ENCODE measurements at regions not wholly inside any gene's neighbourhood (a gene's known extent, or its start where the extent isn't known, plus 50 kb on each side); places are given as distances from the start of the nearest gene placed in this dataset.

DNA sequence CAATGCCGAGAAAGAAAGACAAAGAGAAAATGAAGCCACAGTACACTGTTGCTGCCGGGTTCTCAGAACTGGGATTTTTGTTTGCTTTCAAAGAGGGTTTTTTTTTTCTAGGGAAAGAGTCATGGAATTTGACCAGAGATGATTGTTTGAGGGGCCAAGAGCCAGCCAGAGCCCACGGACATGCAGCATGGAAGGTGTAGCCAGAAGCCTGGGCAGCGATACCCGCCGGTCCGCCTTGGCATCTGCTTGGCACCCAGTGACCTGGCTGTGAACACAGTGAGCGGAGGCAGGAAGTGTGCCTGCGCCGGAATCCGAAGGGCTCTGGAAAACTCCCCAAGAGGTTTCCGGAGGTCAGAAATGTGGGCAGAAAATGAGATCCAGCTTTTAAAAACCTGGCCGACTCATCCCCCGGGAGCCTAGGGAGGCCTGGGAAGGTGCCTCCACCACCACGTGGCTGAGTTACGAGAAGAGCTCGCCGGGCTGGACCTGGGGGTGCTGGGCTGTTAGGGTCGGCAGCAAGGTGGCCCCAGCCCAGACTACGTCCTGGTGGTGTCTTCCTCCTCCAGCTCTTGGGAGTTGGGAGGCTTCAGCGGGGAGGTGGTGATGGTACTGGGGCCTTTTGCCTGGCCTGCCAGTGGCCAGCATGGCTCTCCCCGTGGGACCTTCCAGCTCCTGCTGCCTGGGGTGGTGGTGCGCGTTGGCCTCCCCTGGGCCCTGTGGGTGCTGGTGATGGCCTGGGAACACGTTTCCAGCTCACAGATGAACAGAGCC is 61.6 kb upstream of the PPARA start:
- H3K27me3 ChIP-seq (ENCODE audit: insufficient read depth), result no peaks in the 10 kb centered on the region
- ChIA-PET POLR2A (interaction anchor here (0.6 to 6.3 kb wide), 19 partner anchors 10 to 94 kb away, joined by 3 to 83 read pairs (median 4); no protein-coding TSS in a partner anchor), CTCF (interaction anchor here (0.8 to 3.2 kb wide), 14 partner anchors 10 to 94 kb away, joined by 3 to 23 read pairs (median 5); no protein-coding TSS in a partner anchor)
- H4K20me1 ChIP-seq (ENCODE audit: insufficient read depth), result peaks cover 100% of the 10 kb centered on the region
- no peak overlapping the region for H2AFZ ChIP-seq (ENCODE audit: low read depth)
- H3K79me2 ChIP-seq (ENCODE audit: insufficient read depth), result peaks cover 100% of the 10 kb centered on the region
- no peak for DNase-seq
- 30% methylated on average over 21 of the region's 25 CpGs for WGBS (ENCODE audit: low lambda C conversion rate)
- H3K4me3 ChIP-seq (ENCODE audit: low read depth in 2 of 2, low read length in 1 of 2), result peak overlapping the region; percentile 90 to 92
- H3F3A ChIP-seq (replicated peaks; ENCODE audit: insufficient read depth), result peaks cover 73% of the 10 kb centered on the region
- peaks cover 45 to 98% of the 10 kb centered on the region in 2 experiments for H3K4me1 ChIP-seq (ENCODE audit: control insufficient read depth in 1 of 2, insufficient read depth in 2 of 2, low read depth in 1 of 2, low read length in 1 of 2)
- no peak for TF ChIP-seq GABPA (IDR thresholded peaks at IDR 0.05; ENCODE audit: low read depth)
- TF ChIP-seq, protein P1, sequence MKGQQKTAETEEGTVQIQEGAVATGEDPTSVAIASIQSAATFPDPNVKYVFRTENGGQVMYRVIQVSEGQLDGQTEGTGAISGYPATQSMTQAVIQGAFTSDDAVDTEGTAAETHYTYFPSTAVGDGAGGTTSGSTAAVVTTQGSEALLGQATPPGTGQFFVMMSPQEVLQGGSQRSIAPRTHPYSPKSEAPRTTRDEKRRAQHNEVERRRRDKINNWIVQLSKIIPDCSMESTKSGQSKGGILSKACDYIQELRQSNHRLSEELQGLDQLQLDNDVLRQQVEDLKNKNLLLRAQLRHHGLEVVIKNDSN (IDR thresholded peaks at IDR 0.05; ENCODE audit: borderline replicate concordance, low read depth), result 0 out of 2 replicates have a peak, but pooled peaks have one; percentile 11
- TF ChIP-seq, protein P2, sequence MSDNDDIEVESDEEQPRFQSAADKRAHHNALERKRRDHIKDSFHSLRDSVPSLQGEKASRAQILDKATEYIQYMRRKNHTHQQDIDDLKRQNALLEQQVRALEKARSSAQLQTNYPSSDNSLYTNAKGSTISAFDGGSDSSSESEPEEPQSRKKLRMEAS (IDR thresholded peaks at IDR 0.05; ENCODE audit: low read depth), result peak; percentile 66
- TF ChIP-seq, protein P3, sequence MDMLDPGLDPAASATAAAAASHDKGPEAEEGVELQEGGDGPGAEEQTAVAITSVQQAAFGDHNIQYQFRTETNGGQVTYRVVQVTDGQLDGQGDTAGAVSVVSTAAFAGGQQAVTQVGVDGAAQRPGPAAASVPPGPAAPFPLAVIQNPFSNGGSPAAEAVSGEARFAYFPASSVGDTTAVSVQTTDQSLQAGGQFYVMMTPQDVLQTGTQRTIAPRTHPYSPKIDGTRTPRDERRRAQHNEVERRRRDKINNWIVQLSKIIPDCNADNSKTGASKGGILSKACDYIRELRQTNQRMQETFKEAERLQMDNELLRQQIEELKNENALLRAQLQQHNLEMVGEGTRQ (IDR thresholded peaks at IDR 0.05; ENCODE audit: borderline replicate concordance, low read depth, low read length), result no peak
- peak; percentile 30; the same call in 1 of the 2 replicates for TF ChIP-seq MXI1 (IDR thresholded peaks at IDR 0.05; ENCODE audit: low read depth, low read length)
- 0 out of 2 replicates have a peak, but pooled peaks have one; percentile 12 for TF ChIP-seq TEAD4 (IDR thresholded peaks at IDR 0.05; ENCODE audit: borderline replicate concordance, insufficient read depth)
- TF ChIP-seq ELF1 (IDR thresholded peaks at IDR 0.05), result 0 out of 2 replicates have a peak, but pooled peaks have one; percentile 19
- TF ChIP-seq EZH2phosphoT487 (IDR thresholded peaks at IDR 0.05; ENCODE audit: borderline replicate concordance, low read depth), result no peak
- no peak; the same call in 1 of the 2 replicates for TF ChIP-seq TAF1 (IDR thresholded peaks at IDR 0.05; ENCODE audit: borderline replicate concordance, low read depth, low read length)
- TF ChIP-seq POLR2AphosphoS5 (IDR thresholded peaks at IDR 0.05; ENCODE audit: low read depth, low read length), result peak; percentile 38; the same call in 1 of the 2 replicates
- TF ChIP-seq TCF12 (IDR thresholded peaks at IDR 0.05), result peak; percentile 39; the same call in 1 of the 2 replicates
- no peaks in the 10 kb centered on the region for H3K9me2 ChIP-seq
- peak overlapping the region; percentile 99 for H3K4me2 ChIP-seq
- peaks cover 69 to 89% of the 10 kb centered on the region in 2 experiments for H3K36me3 ChIP-seq (replicated peaks in 1 of 2; ENCODE audit: control insufficient read depth in 1 of 2, insufficient read depth in 2 of 2, low read length in 1 of 2)
- peak overlapping the region; percentile 96 to 100 for H3K27ac ChIP-seq (ENCODE audit: low read depth in 2 of 2, low read length in 1 of 2)
- H3K9me3 ChIP-seq, result no peaks in the 10 kb centered on the region
- peak overlapping the region; percentile 100 for H3K9ac ChIP-seq

DNA sequence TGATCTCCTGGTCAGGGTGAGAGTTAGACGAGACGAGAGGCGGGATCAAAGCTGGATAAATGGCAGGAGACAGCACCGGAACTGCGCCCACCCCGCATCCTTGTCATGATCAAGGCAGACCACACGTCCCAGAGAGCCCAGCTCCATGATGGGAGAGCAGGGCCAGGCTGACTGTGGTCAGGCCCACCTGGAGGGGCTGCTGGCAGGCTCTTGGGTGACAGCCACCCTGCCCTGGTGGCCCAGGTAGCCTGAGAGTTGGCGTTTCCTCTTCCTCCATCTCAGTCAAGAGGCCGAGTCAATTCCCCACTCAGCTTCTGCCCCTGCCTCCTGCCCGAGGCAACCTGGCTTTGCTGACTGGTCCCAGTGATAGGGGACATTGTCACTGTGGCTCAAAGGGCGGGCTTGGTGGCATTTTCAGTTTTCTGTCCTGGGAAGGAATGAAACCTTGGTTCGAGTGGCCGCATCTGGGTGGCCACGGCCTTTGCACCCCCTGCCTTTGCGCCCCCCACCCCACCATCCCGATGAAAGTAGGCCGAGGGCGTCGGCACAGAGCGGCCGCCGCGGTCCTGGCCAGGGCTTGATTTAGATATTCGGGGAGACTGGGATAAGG is 60.8 kb upstream of the PPARA start:
- peak overlapping the region; percentile 100 for H3K9ac ChIP-seq
- ChIA-PET POLR2A (interaction anchor here (0.6 to 6.3 kb wide), 9 partner anchors 12 to 94 kb away, joined by 3 to 83 read pairs (median 4); no protein-coding TSS in a partner anchor), CTCF (interaction anchor here (1.1 to 3.2 kb wide), 7 partner anchors 14 to 95 kb away, joined by 3 to 23 read pairs (median 3); no protein-coding TSS in a partner anchor)
- H3F3A ChIP-seq (replicated peaks; ENCODE audit: insufficient read depth), result peaks cover 73% of the 10 kb centered on the region
- WGBS (ENCODE audit: low lambda C conversion rate), result 77% methylated on average over 21 of the region's 24 CpGs
- peak overlapping the region; percentile 96 to 100 for H3K27ac ChIP-seq (ENCODE audit: low read depth in 2 of 2, low read length in 1 of 2)
- peak overlapping the region; percentile 90 to 92; a peak in 3 of 4 replicates for H3K4me3 ChIP-seq (ENCODE audit: low read depth in 2 of 2, low read length in 1 of 2)
- H3K4me1 ChIP-seq (ENCODE audit: control insufficient read depth in 1 of 2, insufficient read depth in 2 of 2, low read depth in 1 of 2, low read length in 1 of 2), result peaks cover 48 to 98% of the 10 kb centered on the region in 2 experiments
- H3K9me3 ChIP-seq, result no peaks in the 10 kb centered on the region
- H4K20me1 ChIP-seq (ENCODE audit: insufficient read depth), result peaks cover 100% of the 10 kb centered on the region
- peaks cover 100% of the 10 kb centered on the region for H3K79me2 ChIP-seq (ENCODE audit: insufficient read depth)
- no peak for TF ChIP-seq FOXM1 (IDR thresholded peaks at IDR 0.05; ENCODE audit: low read depth)
- TF ChIP-seq RCOR1 (IDR thresholded peaks at IDR 0.05; ENCODE audit: low read length), result no peak
- TF ChIP-seq POLR2AphosphoS5 (IDR thresholded peaks at IDR 0.05; ENCODE audit: low read depth, low read length), result peak; percentile 3; the same call in 1 of the 2 replicates
- no peak for DNase-seq
- H3K27me3 ChIP-seq (ENCODE audit: insufficient read depth), result no peaks in the 10 kb centered on the region
- peak overlapping the region; percentile 99 for H3K4me2 ChIP-seq
- peaks cover 66 to 89% of the 10 kb centered on the region in 2 experiments for H3K36me3 ChIP-seq (replicated peaks in 1 of 2; ENCODE audit: control insufficient read depth in 1 of 2, insufficient read depth in 2 of 2, low read length in 1 of 2)
- H2AFZ ChIP-seq (ENCODE audit: low read depth), result no peak overlapping the region
- no peaks in the 10 kb centered on the region for H3K9me2 ChIP-seq
